ENCODE measurements at regions not wholly inside any gene's neighbourhood (a gene's known extent, or its start where the extent isn't known, plus 50 kb on each side); places are given as distances from the start of the nearest gene placed in this dataset.

DNA sequence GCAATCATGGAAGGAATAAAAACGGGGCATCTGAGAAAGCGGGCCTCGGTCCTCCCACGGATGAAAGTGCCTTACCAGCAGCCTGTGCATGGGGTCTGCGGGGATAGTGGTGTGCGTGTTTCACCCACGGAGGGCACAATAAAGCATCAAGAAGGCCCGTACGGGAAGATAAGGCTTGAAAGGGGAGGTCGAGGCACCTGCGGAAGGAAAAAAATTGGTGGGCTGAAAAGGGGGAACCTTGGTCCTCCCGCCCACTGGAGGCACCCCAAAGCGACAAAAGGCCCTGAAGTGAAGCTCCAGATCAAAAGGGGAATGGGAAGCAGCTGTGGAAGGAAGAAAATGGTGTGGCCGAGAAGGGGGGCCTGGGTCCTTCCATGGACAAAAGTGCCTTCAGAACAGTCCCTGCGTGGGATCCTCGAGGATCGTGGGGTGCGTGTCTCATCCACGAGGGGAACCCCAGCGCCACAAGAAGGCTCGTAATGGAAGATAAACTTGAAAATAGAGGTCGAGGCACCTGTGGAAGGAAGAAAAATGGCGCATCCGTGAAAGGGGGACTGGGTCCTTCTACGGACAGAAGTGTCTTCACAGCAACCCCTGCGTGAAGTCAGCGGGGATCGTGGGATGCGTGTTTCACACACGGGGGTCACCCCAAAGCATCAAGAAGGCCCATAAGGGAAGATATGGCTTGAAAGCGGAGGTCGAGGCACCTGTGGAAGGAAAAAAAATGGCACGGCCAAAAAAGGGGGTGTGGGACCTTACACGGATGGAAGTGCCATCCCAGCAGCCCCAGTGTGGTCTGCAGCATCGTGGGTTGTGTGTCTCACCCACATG is 276.9 kb downstream of the ALG10 start:
- H3K9me3 ChIP-seq (ENCODE audit: low read depth, low read length): no peaks in the 10 kb centered on the region
- TF ChIP-seq FOXP2 (optimal IDR thresholded peaks at IDR 0.05; ENCODE audit: control extremely low read depth, extremely low read length, insufficient read depth) (no peak), EZH2 (IDR thresholded peaks at IDR 0.05) (no peak), POLR2AphosphoS5 (IDR thresholded peaks at IDR 0.05; ENCODE audit: borderline replicate concordance, low read depth, low read length) (no peak)
- no peak for DNase-seq (ENCODE audit: low read depth, low spot score)

DNA sequence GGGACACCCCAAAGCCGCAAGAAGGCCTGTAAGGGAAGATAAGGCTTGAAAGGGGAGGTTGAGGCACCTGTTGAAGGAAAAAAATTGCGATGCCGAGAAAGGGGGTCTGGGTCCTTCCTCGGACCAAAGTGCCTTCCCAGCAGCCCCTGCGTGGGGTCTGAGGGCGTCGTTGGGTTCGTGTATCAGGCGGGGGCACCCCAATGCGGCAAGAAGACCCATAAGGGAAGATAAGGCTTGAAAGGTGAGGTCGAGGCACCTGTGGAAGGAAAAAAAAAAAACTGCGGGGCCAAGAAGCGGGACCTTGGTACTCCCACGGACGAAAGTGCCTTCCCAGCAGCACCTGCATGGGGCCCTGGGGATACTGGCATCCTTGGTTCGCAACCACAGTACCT is 277.5 kb downstream of the ALG10 start:
- no peaks in the 10 kb centered on the region for H3K36me3 ChIP-seq (ENCODE audit: insufficient read depth, low read length)
- TF ChIP-seq FOXP2 (optimal IDR thresholded peaks at IDR 0.05; ENCODE audit: control extremely low read depth, extremely low read length, insufficient read depth): no peak
- TF ChIP-seq EZH2 (IDR thresholded peaks at IDR 0.05): no peak
- no peak for TF ChIP-seq POLR2AphosphoS5 (IDR thresholded peaks at IDR 0.05; ENCODE audit: borderline replicate concordance, low read depth, low read length)
- no peak overlapping the region for H3K4me3 ChIP-seq
- no peak for DNase-seq (ENCODE audit: low read depth, low spot score)
- no peak overlapping the region for H3K27ac ChIP-seq
- no peaks in the 10 kb centered on the region for H3K9me3 ChIP-seq (ENCODE audit: low read depth, low read length)
- no peak overlapping the region for H3K9ac ChIP-seq (ENCODE audit: insufficient read length)

More for the DNA sequence above, 276.9 kb downstream of the ALG10 start:
- no peak overlapping the region for H3K27ac ChIP-seq
- no peak overlapping the region for H3K4me3 ChIP-seq
- no peaks in the 10 kb centered on the region for H3K36me3 ChIP-seq (ENCODE audit: insufficient read depth, low read length)
- H3K9ac ChIP-seq (ENCODE audit: insufficient read length): no peak overlapping the region

DNA sequence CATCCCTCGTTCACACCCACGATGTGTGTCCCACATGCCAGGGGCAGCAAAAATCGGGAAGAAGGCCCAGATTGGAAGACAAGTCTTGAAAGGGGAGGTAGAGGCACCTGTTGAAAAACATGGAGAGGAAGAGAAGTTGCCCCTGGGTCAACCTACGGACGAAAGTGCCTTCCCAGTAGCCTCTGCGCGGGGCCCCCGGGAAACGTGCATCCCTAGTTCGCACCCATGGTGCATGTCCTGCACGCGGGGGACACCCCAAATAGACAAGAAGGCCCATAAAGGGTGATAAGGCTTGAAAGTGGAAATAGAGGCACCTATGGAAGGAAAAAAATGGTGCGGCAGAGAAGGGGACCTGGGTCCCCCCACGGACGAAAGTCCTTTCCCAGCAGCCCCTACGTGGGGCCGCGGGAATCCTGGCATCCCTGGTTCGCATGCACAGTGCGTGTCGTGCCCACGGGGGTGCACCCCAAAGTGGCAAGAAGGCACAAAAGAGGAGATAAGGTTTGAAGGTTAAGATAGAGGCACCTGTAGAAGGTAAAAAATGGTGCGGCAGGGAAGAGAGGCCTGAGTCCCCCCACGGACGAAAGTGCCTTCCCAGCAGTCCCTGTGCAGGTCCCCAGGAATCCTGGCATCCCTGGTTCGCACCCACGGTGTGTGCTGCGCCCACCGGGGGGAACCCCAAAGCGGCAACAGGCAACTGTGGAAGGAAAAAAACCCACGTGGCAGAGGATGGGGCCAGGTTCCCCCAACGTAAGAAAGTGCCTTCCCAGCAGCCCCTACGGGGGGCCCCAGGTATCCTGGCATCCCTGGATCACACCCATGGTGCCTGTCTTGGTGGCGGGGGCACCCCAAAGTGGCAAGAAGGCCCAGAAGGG is 278.3 kb downstream of the ALG10 start:
- Histone ChIP-seq H3K4me3 (no peak overlapping the region), H3K27ac (no peak overlapping the region), H3K9me3 (ENCODE audit: low read depth, low read length) (no peaks in the 10 kb centered on the region), H3K36me3 (ENCODE audit: insufficient read depth, low read length) (no peaks in the 10 kb centered on the region), H3K9ac (ENCODE audit: insufficient read length) (no peak overlapping the region)
- DNase-seq (ENCODE audit: low read depth, low spot score): no peak
- TF ChIP-seq EZH2 (IDR thresholded peaks at IDR 0.05) (no peak), FOXP2 (optimal IDR thresholded peaks at IDR 0.05; ENCODE audit: control extremely low read depth, extremely low read length, insufficient read depth) (no peak), POLR2AphosphoS5 (IDR thresholded peaks at IDR 0.05; ENCODE audit: borderline replicate concordance, low read depth, low read length) (no peak)

DNA sequence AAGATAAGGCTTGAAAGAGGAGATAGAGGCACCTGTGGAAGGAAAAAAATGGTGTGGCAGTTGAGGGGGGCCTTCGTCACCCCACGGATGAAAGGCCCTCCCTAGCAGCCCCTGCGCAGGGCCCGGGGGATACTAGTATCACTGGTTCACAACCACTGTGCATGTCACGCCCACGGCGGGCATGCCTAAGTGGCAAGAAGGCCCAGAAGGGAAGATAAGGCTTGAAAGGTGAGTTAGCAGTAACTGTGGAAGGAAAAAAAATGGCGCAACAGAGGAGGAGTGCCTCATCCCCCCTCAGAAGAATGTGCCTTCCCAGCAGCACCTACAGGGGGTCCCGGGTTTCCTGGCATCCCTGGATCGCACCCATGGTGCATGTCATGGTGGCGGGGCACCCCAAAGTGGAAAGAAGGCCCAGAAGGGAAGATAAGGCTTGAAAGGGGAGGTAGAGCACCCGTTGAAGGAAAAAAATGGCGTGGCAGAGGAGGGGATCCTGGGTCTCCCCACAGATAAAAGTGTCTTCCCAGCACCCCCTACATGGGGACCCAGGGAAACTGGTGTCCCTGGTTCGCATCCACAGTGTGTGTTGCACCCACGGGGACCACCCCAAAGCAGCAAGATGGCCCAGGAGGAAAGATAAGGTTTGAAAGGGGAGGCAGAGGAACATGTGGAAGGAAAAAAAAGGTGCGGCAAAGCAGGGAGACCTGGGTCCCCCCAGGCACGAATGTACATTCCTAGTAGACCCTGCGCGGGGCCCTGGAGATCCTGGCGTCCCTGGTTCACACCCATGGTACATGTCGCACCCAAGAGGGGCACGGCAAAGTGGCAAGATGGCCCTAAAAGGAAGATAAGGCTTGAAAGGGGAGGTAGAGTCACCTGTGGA is 279.2 kb downstream of the ALG10 start:
- Histone ChIP-seq H3K9me3 (ENCODE audit: low read depth, low read length) (no peaks in the 10 kb centered on the region), H3K9ac (ENCODE audit: insufficient read length) (no peak overlapping the region), H3K4me3 (no peak overlapping the region), H3K36me3 (ENCODE audit: insufficient read depth, low read length) (no peaks in the 10 kb centered on the region), H3K27ac (no peak overlapping the region)
- DNase-seq (ENCODE audit: low read depth, low spot score): no peak
- TF ChIP-seq FOXP2 (optimal IDR thresholded peaks at IDR 0.05; ENCODE audit: control extremely low read depth, extremely low read length, insufficient read depth) (no peak), POLR2AphosphoS5 (IDR thresholded peaks at IDR 0.05; ENCODE audit: borderline replicate concordance, low read depth, low read length) (no peak), EZH2 (IDR thresholded peaks at IDR 0.05) (no peak)

DNA sequence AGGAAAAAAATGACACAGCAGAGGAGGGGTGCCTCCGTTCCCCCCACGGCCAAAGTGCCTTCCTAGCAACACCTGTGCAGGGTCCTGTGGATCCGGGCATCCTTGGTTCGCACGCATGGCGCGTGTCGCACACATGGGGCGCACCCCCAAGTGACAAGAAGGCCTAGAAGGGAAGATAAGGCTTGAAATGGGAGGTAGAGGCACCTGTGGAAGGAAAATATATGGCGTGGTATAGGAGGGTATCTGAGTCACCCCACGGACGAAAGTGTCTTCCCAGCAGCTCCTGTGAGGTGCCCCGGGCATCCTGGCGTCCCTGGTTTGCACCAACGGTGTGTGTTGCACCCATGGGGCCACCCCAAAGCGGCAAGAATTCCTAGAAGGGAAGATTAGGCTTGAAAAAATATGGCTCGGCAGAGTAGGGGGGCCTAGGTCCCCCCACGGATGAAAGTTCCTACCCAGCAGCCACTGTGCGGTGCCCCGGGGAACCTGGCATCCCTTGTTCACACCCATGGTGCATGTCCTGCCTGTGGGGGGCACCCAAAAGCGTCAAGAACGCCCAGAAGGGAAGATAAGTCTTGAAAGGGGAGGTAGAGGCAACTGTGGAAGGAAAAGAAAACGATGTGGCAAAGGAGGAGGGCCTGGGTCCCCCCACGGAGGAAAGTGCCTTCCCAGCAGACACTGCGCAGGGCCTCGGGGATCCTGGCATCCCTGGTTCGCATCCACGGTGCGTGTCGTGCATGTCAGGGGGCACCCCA is 280.0 kb downstream of the ALG10 start:
- H3K9me3 ChIP-seq (ENCODE audit: low read depth, low read length): no peaks in the 10 kb centered on the region
- no peak for DNase-seq (ENCODE audit: low read depth, low spot score)
- H3K36me3 ChIP-seq (ENCODE audit: insufficient read depth, low read length): no peaks in the 10 kb centered on the region
- H3K9ac ChIP-seq (ENCODE audit: insufficient read length): no peak overlapping the region
- no peak overlapping the region for H3K4me3 ChIP-seq
- no peak for TF ChIP-seq EZH2 (IDR thresholded peaks at IDR 0.05)
- TF ChIP-seq POLR2AphosphoS5 (IDR thresholded peaks at IDR 0.05; ENCODE audit: borderline replicate concordance, low read depth, low read length): no peak
- TF ChIP-seq FOXP2 (optimal IDR thresholded peaks at IDR 0.05; ENCODE audit: control extremely low read depth, extremely low read length, insufficient read depth): no peak
- no peak overlapping the region for H3K27ac ChIP-seq

DNA sequence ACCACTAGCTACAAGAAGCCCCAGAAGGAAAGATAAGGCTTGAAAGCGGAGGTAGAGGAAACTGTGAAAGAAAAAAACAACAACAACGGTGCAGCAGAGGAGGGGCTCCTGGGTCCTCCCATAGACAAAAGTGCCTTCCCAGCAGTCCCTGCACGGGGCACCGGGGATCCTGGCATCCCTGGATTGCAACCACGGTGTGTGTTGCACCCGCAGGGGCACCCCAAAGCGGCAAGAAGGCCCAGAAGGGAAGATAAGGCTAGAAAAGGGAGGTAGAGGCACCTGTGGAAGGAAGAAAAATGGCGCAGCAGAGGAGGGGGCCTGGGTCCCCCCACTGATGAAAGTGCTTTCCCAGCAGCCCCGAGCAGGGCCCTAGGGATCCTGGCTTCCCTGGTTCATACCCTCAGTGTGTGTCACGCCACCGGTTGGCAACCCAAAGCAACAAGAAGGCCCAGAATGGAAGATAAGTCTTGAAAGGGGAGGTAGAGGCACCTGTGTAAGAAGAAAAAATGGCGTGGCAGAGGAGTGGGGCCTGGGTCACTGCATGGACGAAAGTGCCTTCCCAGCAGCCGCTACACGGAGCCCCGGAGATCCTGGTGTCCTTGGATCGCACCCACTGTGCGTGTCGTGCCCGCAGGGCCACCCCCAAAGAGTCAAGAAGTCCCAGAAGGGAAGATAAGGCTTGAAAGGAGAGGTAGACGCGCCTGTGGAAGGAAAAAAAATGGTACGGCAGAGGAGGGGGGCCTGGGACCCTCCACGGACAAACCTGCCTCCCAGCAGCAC is 281.0 kb downstream of the ALG10 start:
- H3K9ac ChIP-seq (ENCODE audit: insufficient read length): no peak overlapping the region
- no peak for DNase-seq (ENCODE audit: low read depth, low spot score)
- no peaks in the 10 kb centered on the region for H3K36me3 ChIP-seq (ENCODE audit: insufficient read depth, low read length)
- no peak for TF ChIP-seq FOXP2 (optimal IDR thresholded peaks at IDR 0.05; ENCODE audit: control extremely low read depth, extremely low read length, insufficient read depth)
- no peak for TF ChIP-seq EZH2 (IDR thresholded peaks at IDR 0.05)
- TF ChIP-seq POLR2AphosphoS5 (IDR thresholded peaks at IDR 0.05; ENCODE audit: borderline replicate concordance, low read depth, low read length): no peak
- no peak overlapping the region for H3K27ac ChIP-seq
- no peak overlapping the region for H3K4me3 ChIP-seq
- H3K9me3 ChIP-seq (ENCODE audit: low read depth, low read length): no peaks in the 10 kb centered on the region

DNA sequence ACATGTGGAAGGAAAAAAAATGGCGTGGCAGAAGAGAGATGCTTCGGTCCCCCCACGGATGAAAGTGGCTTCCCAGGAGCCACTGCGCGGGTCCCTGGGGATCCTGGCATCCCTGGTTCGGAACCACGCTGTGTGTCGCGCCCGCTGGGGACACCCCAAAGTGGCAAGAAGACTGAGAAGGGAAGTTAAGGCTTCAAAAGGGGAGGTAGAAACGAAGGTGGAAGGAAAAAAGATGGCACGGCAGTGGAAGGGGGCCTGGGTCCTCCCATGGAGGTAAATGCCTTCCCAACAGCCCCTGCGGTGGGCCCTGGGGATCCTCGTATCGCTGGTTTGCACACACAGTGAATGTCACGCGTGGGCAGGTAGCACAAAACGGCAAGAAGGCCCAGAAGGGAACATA is 281.7 kb downstream of the ALG10 start:
- Histone ChIP-seq H3K36me3 (ENCODE audit: insufficient read depth, low read length) (no peaks in the 10 kb centered on the region), H3K27ac (no peak overlapping the region), H3K9ac (ENCODE audit: insufficient read length) (no peak overlapping the region), H3K4me3 (no peak overlapping the region), H3K9me3 (ENCODE audit: low read depth, low read length) (no peaks in the 10 kb centered on the region)
- no peak for DNase-seq (ENCODE audit: low read depth, low spot score)
- no peak for TF ChIP-seq POLR2AphosphoS5 (IDR thresholded peaks at IDR 0.05; ENCODE audit: borderline replicate concordance, low read depth, low read length)
- no peak for TF ChIP-seq EZH2 (IDR thresholded peaks at IDR 0.05)
- no peak for TF ChIP-seq FOXP2 (optimal IDR thresholded peaks at IDR 0.05; ENCODE audit: control extremely low read depth, extremely low read length, insufficient read depth)
